HG02759 (cell line): ENCODE measurements at regions not wholly inside any gene's neighbourhood (a gene's known extent, or its start where the extent isn't known, plus 50 kb on each side); places are given as distances from the start of the nearest gene placed in this dataset.

Source experiments
- ATAC-seq: cut with Tn5 transposase; IDR thresholded peaks from one replicate; pipeline ENCODE4 v1.9.1; 2021; ENCODE audit warnings: mild to moderate bottlenecking, moderate library complexity; ENCODE audit not compliant: unreplicated experiment

DNA sequence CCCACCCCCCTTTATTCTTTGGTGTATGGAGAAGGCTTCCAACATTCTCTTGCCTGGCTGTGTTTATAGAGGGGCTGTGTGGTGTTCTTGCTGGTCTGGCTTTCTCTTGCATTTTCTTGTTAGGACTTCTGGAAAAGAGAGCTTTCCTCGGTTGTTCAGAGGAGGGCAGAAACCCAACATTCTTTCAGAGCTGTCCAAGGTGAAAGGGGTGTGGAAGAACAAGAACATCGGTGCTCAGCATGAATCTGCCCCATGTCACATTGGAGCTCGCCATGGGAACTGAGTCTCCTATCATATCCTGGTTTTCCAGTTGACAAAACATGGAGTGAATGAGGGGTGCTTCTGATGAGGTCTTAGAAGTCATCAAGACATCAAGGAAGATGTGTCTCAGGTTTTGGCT, 281.8 kb downstream of the RNF144B start:
- no peak for ATAC-seq

- no peak for ATAC-seq
These were observed 285.7 kb downstream of the RNF144B start for GRCh38 chr6:18672852-18673251.

- ATAC-seq = no peak
These were observed 287.2 kb downstream of the RNF144B start for GRCh38 chr6:18674346-18674745.

GRCh38 chr6:18675881-18676280, 288.7 kb downstream of the RNF144B start:
- no peak for ATAC-seq

DNA sequence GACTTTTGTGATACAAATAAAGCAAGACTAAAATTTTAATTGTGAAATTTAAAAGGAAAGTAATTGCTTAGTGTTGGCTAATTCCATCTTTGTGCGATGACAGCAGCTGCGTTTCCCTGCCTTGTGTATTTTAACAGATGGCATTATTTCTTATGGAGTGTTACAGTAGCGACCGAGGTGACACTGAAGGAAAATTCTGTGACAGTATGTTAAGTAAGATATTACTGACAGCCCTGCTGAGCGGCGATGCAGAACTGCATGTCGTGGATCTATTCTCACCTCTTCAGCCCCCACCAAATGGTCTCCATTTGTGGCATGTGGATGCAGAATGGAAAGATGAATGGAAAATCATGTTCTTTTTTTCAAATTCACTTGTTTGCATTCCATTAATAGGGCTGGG, 289.4 kb downstream of the RNF144B start:
- no peak for ATAC-seq

GRCh38 chr6:18680842-18681241, 293.7 kb downstream of the RNF144B start:
- no peak for ATAC-seq

DNA sequence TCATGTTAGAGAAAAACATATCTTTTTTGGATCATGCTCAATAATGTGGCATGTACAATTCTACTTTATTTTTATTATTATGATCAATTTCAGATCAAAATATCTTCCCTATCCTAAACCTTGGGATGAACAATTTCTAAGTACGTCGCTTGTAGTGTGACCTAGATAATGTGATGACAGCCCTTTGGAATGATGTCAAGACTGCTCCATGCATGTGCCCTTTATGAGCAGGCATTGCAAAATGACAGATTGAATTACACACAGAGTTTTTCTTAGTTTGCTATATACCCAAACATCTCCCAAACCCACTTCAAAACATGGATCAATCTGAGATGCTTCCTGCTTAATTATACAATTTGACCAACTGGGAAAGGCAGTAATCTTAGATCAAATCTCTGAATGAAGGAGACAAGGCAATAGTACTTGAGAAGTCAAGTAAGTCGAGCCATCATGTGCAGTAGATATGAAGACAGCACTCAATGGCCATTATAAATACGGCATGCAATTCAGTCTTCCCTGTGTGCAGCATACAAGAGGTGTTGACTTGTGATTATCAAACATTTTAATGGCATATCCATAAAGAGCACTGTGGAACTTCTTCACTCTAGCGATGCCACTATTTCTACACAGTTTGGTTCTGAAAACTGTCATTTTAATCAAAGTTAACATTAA, 294.8 kb downstream of the RNF144B start:
- ATAC-seq = no peak

GRCh38 chr6:18684343-18684742, 297.2 kb downstream of the RNF144B start:
- no peak for ATAC-seq

GRCh38 chr6:18692929-18693685, 306.0 kb downstream of the RNF144B start:
- no peak for ATAC-seq

GRCh38 chr6:18693881-18694280, 306.7 kb downstream of the RNF144B start:
- ATAC-seq = no peak

DNA sequence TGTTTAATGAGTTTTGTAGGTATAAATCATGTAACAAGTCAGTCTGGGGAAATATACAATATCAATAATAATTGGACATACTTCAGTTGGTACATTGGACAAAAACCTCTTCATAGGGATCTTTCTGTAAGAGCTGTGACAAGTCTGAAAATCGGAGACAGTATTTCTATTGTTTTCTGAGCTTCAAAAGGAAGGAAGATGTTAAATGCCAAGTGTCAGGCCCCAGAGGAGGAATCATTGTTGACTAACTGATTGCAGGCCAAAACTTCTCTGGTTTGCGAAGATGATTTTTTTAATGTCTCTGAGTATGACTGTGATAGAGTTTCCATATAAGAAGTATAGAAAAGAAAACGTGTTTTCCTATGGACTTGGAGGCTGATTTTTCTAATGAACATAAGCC, 316.4 kb downstream of the RNF144B start:
- ATAC-seq = no peak

DNA sequence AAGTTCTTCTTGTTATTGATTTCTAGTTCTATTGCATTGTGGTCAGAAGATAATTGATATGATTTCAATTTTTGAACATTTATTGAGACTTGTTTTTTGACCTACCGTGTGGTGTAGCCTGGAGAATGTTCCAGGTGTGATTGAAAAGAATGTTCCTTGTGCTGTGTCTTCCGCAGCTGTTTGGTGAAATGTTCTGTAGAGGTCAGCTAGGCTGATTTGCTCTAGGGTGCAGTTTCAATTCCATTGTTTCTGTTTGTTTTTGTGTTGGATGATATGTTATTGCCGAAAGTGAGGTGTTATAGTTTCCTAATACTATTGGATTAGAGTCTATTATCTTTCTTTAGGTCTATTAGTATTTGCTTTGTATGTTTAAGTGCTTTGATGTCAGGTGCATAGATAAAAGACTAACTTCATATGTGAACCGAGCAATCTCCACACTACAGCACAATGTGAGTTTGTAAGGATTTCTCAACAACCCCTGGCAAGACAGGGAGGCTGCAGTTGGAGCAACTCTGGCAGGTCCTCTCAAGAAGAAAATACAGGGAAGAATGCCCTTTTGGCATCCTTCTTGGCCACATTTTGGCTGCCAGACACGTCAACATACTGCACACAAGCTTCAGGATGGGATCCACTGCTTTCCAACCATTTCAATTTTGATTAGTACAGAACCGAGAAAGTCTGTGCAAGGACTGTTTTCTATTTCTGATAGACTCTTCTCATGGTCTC, 320.7 kb downstream of the RNF144B start:
- ATAC-seq = no peak

DNA sequence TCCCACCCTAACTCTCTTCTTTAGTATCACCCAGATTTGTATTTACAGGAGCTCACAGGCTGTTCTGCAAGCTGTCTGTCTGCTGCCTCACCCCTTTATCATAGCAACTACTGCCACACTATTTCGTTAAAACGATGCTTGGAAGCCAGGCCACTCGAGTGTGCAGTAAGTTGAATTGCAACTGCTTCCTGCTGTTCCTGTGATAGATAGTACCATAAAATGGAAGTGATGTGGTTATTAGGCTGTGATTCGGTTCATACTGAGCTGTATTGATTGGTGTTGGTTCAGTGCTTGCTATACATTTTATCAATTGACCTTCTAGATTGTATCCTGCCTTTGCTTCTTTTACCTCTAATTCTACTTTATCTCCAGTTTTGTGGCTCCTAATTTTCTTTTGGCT, 325.4 kb downstream of the RNF144B start:
- ATAC-seq = no peak

- ATAC-seq = no peak
These were observed 332.9 kb downstream of the RNF144B start for GRCh38 chr6:18720075-18720474.

GRCh38 chr6:18724056-18724455, 336.9 kb downstream of the RNF144B start:
- no peak for ATAC-seq

DNA sequence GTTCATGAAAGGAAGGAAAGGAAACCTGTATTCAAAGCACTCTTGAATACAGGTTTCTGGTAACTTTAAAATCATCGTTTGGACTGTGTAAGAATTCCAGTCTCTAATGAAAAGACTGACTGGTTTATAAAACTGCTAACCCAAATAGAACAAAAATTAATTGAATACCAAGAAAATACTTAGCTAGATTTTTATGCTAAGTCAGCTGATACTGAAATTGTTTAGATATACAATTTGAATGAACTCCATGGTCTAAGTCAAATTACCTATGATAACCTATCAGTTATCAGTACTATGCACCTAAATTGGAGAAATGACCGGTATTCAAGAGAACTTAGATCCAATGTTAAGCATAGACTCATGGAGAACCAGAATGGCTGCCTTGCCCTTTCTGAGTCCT, 338.3 kb downstream of the RNF144B start:
- no peak for ATAC-seq

GRCh38 chr6:18733921-18734550, 346.9 kb downstream of the RNF144B start:
- no peak for ATAC-seq

GRCh38 chr6:18741741-18742140, 354.6 kb downstream of the RNF144B start:
- no peak for ATAC-seq

DNA sequence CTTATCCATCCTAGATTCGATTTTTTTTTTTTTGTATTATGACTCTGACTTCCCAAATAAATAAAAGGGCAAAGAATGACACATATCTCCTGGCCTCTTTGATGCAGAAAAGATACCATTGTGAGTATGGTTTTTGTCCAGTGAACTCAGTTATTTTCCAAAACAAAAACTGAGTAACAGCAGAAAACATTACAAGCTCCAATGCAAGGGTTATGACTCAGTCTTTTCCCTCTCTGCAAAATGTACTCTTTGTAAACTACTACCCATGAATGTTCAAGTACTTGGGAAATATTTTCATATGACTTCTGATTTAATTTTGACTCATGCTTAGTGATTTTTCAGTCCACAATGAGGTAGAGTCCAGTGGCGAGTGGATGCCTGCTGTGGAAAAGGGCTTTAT, 355.3 kb downstream of the RNF144B start:
- no peak for ATAC-seq

DNA sequence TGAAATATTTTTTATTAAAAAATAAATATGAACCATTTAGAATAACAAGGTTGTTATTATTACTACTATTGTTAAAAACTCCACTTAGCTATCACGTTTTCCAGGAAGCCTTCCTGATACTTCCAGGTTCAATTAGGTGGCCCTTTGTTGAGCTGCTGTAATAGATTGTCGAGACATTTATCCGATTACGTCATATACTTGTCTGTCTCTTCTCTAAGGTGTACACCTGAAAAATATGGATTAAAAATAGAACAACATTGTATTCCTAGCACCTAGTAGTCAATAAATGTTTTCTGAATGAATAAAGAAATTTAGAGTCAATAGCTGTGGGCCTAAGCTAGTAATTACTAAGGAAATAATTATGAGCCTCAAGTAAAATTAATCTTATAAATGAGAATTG, 359.6 kb downstream of the RNF144B start:
- ATAC-seq = no peak

- ATAC-seq = no peak
These were observed 361.2 kb downstream of the RNF144B start for GRCh38 chr6:18748314-18748713.
